HG03045 (cell line): ENCODE measurements at regions not wholly inside any gene's neighbourhood (a gene's known extent, or its start where the extent isn't known, plus 50 kb on each side); places are given as distances from the start of the nearest gene placed in this dataset.
"Not testable (repeated sequence)": the region's sequence is repeated elsewhere in the genome, so short reads cannot be mapped to it uniquely, and the experiment has no call there.

ENCODE experiments used
- ATAC-seq: cut with Tn5 transposase; IDR thresholded peaks from one replicate; pipeline ENCODE4 v1.9.1; 2021; ENCODE audit warnings: mild to moderate bottlenecking, moderate library complexity; ENCODE audit not compliant: unreplicated experiment

GRCh38 chr14:101634202-101634849 is 73.0 kb downstream of the DIO3 start:
- ATAC-seq: no peak

GRCh38 chr14:101634850-101635748 is 73.8 kb downstream of the DIO3 start:
- ATAC-seq: no peak

- ATAC-seq: no peak
Observed at GRCh38 chr14:101635749-101636560, 74.7 kb downstream of the DIO3 start.

- no peak for ATAC-seq
Observed at GRCh38 chr14:101639241-101639833, 78.0 kb downstream of the DIO3 start.

GRCh38 chr14:101643651-101644050 is 82.4 kb downstream of the DIO3 start:
- no peak for ATAC-seq

- no peak for ATAC-seq
Observed at GRCh38 chr14:101654051-101654450, 92.8 kb downstream of the DIO3 start.

- no peak for ATAC-seq
Observed at GRCh38 chr14:101657372-101657771, 96.1 kb downstream of the DIO3 start.

GRCh38 chr14:101665478-101666078 is 95.9 kb upstream of the PPP2R5C start:
- ATAC-seq: no peak

GRCh38 chr14:101666264-101666663 is 95.2 kb upstream of the PPP2R5C start:
- ATAC-seq: no peak

- no peak for ATAC-seq
Observed at GRCh38 chr14:101669629-101670028, 91.9 kb upstream of the PPP2R5C start.

GRCh38 chr14:101673873-101674272 is 87.6 kb upstream of the PPP2R5C start:
- no peak for ATAC-seq

GRCh38 chr14:101675835-101676234 is 85.7 kb upstream of the PPP2R5C start:
- not testable (repeated sequence) for ATAC-seq

GRCh38 chr14:101677912-101678327 is 83.6 kb upstream of the PPP2R5C start:
- not testable (repeated sequence) for ATAC-seq

- no peak for ATAC-seq
Observed at GRCh38 chr14:101681795-101682194, 79.7 kb upstream of the PPP2R5C start.

GRCh38 chr14:101683365-101683764 is 78.1 kb upstream of the PPP2R5C start:
- ATAC-seq: no peak

- no peak for ATAC-seq
Observed at GRCh38 chr14:101687756-101688546, 73.6 kb upstream of the PPP2R5C start.

GRCh38 chr14:101689039-101689501 is 72.4 kb upstream of the PPP2R5C start:
- ATAC-seq: no peak

GRCh38 chr14:101689966-101690365 is 71.5 kb upstream of the PPP2R5C start:
- ATAC-seq: not testable (repeated sequence)

- ATAC-seq: no peak
Observed at GRCh38 chr14:101695659-101696058, 65.8 kb upstream of the PPP2R5C start.

- ATAC-seq: no peak
Observed at GRCh38 chr14:101704140-101704539, 57.4 kb upstream of the PPP2R5C start.
